Naive thymus-derived CD4-positive, alpha-beta T cell (primary cell): ENCODE measurements at regions not wholly inside any gene's neighbourhood (a gene's known extent, or its start where the extent isn't known, plus 50 kb on each side); places are given as distances from the start of the nearest gene placed in this dataset.
"Not testable (repeated sequence)": the region's sequence is repeated elsewhere in the genome, so short reads cannot be mapped to it uniquely, and the experiment has no call there.

Experiments used
- ATAC-seq: fragments of 150-1000 bp; cut with Tn5 transposase; 2 replicates; pipeline ENCODE4 v1.10.0; 2021; ENCODE audit warnings: mild to moderate bottlenecking, moderate library complexity
- CTCF ChIA-PET: fragments of 350-600 bp; sonication (Branson Sonifier 250); formaldehyde crosslinking; loops from one replicate; lab custom pipeline; 2021; ENCODE audit warnings: antibody characterized with exemption; lab: Charles Lee
- POLR2A ChIA-PET: fragments of 350-600 bp; sonication (Branson Sonifier 250); formaldehyde crosslinking; loops from one replicate; lab custom pipeline; 2021; ENCODE audit warnings: antibody characterized with exemption, inconsistent platforms; lab: Charles Lee
- DNase-seq, 9 donors: peaks; one replicate each; pipeline versions ENCODE4 v3.0.0 to v3.0.0-alpha.2; 2020 to 2022; ENCODE audit warnings: mixed read lengths in 1 of 9
- H3K27ac ChIP-seq: one replicate; pipeline ENCODE4 v1.7.0; 2013; ENCODE audit warnings: mild to moderate bottlenecking, low read depth, low read length, moderate library complexity
- H3K27me3 ChIP-seq, 2 donors: one replicate each; pipeline ENCODE4 v1.7.0; 2013; ENCODE audit warnings: low read length in 2 of 2, mild to moderate bottlenecking in 2 of 2, moderate library complexity in 2 of 2; ENCODE audit not compliant: control insufficient read depth in 2 of 2, insufficient read depth in 2 of 2
- H3K36me3 ChIP-seq, 3 experiments: 1 replicate in 2 of 3; 2 replicates in 1 of 3; pipeline ENCODE4 v1.7.0; 2013; ENCODE audit warnings: low read length in 3 of 3, mild to moderate bottlenecking in 3 of 3, moderate library complexity in 1 of 3; ENCODE audit not compliant: insufficient read depth in 3 of 3, control insufficient read depth in 2 of 3
- H3K4me1 ChIP-seq, 2 donors: one replicate each; pipeline ENCODE4 v1.7.0; 2013; ENCODE audit warnings: low read length in 2 of 2, mild to moderate bottlenecking in 2 of 2, moderate library complexity in 1 of 2; ENCODE audit not compliant: control insufficient read depth in 2 of 2, insufficient read depth in 2 of 2
- H3K4me3 ChIP-seq: 2 replicates; pipeline ENCODE4 v1.7.0; 2013; ENCODE audit warnings: mild to moderate bottlenecking, low read length
- H3K9me3 ChIP-seq, 3 experiments: 1 replicate in 2 of 3; 2 replicates in 1 of 3; pipeline ENCODE4 v1.7.0; 2013; ENCODE audit warnings: low read length in 3 of 3; ENCODE audit not compliant: control insufficient read depth in 2 of 3
- H3K27ac Mint-ChIP-seq, 9 donors: one replicate each; pipeline ENCODE4 v1.8.0; 2020 to 2022; ENCODE audit warnings: mixed read lengths in 9 of 9, mild to moderate bottlenecking in 8 of 9, moderate library complexity in 5 of 9, inconsistent platforms in 2 of 9
- H3K27me3 Mint-ChIP-seq, 5 donors: one replicate each; pipeline ENCODE4 v1.8.0; 2021 to 2022; ENCODE audit warnings: mixed read lengths in 5 of 5, mild to moderate bottlenecking in 1 of 5
- H3K36me3 Mint-ChIP-seq, 5 donors: one replicate each; pipeline ENCODE4 v1.8.0; 2020 to 2022; ENCODE audit warnings: mixed read lengths in 5 of 5, mild to moderate bottlenecking in 3 of 5, inconsistent platforms in 1 of 5
- H3K4me1 Mint-ChIP-seq, 7 donors: one replicate each; pipeline ENCODE4 v1.8.0; 2020 to 2022; ENCODE audit warnings: mixed read lengths in 7 of 7, mild to moderate bottlenecking in 3 of 7, inconsistent platforms in 1 of 7
- H3K4me3 Mint-ChIP-seq, 10 donors: one replicate each; pipeline ENCODE4 v1.8.0; 2020 to 2022; ENCODE audit warnings: mild to moderate bottlenecking in 10 of 10, mixed read lengths in 10 of 10, moderate library complexity in 6 of 10, inconsistent platforms in 2 of 10
- H3K9me3 Mint-ChIP-seq, 11 donors: one replicate each; pipeline ENCODE4 v1.8.0; 2020 to 2022; ENCODE audit warnings: mixed read lengths in 11 of 11, mild to moderate bottlenecking in 4 of 11, inconsistent platforms in 1 of 11, moderate library complexity in 1 of 11
- intact Hi-C, 2 donors: fragments of 100-400 bp; cut with micrococcal nuclease; formaldehyde crosslinking; loops; one replicate each; pipeline ENCODE4 v1.15.1; 2023

DNA sequence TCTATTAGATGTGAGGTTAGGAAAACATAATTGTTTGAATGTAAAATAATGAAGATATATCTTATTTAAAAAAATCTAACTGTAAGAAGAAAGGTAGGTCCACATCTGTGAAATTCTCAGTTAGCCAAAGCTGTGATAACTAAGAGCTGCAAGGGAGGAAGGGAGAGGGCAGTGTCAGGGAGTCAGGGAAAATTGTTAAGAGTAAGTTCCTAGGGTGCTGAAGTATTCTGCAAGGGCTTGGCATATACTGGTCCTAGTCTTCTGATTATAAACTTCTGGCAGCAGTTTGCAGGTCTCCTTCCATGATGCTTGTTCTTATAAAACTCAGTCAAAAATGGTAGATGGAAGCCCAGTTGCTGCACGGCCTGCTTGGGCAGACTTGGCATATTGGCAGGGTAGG, 233.2 kb downstream of the NMUR2 start:
- H3K4me1 ChIP-seq: no peaks in the 10 kb centered on the region
- no peaks in the 10 kb centered on the region for H3K36me3 ChIP-seq
- H3K4me3 Mint-ChIP-seq: no peak overlapping the region
- no peak overlapping the region for H3K27ac ChIP-seq
- H3K27me3 Mint-ChIP-seq: peaks cover 3 to 24% (median 14%) of the 10 kb centered on the region in 5 donors
- intact Hi-C loops: no loop called here
- H3K36me3 Mint-ChIP-seq: peaks cover 0 to 9% (median 0%) of the 10 kb centered on the region in 5 donors
- H3K27me3 ChIP-seq: no peaks in the 10 kb centered on the region
- H3K9me3 ChIP-seq: no peaks in the 10 kb centered on the region
- DNase-seq (no peak), ATAC-seq (no peak)
- H3K4me3 ChIP-seq: no peak overlapping the region
- no peaks in the 10 kb centered on the region for H3K4me1 Mint-ChIP-seq
- peaks cover 0 to 9% (median 4%) of the 10 kb centered on the region in 11 donors for H3K9me3 Mint-ChIP-seq
- ChIA-PET POLR2A (no interaction called here), CTCF (no interaction called here)
- H3K27ac Mint-ChIP-seq: no peak overlapping the region

DNA sequence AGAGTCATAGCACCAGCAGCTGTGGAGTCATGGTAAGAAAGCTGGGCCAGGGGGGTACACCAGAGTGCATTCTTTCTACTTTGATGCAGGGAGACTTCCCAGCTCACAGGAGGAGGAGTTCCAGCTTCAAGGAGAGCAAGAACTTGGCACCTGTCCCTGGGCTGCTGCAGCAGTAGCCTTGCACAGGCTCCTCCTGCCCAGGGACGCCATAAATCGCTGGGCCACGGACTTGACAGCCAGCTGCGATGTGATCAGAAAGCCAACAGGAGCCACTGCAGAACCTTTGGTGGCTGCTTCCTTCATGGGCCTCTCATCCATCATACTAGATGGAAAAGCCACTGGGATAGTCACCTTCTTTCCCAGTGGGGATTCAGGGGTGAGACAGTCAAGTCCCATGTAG, 234.7 kb downstream of the NMUR2 start:
- Histone ChIP-seq H3K9me3 (no peaks in the 10 kb centered on the region), H3K4me1 (no peaks in the 10 kb centered on the region), H3K27ac (no peak overlapping the region), H3K27me3 (no peaks in the 10 kb centered on the region), H3K36me3 (no peaks in the 10 kb centered on the region), H3K4me3 (no peak overlapping the region)
- H3K27me3 Mint-ChIP-seq: peaks cover 3 to 24% (median 14%) of the 10 kb centered on the region in 5 donors
- POLR2A ChIA-PET: no interaction called here
- peaks cover 0 to 8% (median 4%) of the 10 kb centered on the region in 11 donors for H3K9me3 Mint-ChIP-seq
- DNase-seq: no peak
- no peak for ATAC-seq
- no peaks in the 10 kb centered on the region for H3K36me3 Mint-ChIP-seq
- no peaks in the 10 kb centered on the region for H3K4me1 Mint-ChIP-seq
- intact Hi-C loops: no loop called here
- CTCF ChIA-PET: no interaction called here
- H3K27ac Mint-ChIP-seq: no peak overlapping the region
- no peak overlapping the region for H3K4me3 Mint-ChIP-seq

DNA sequence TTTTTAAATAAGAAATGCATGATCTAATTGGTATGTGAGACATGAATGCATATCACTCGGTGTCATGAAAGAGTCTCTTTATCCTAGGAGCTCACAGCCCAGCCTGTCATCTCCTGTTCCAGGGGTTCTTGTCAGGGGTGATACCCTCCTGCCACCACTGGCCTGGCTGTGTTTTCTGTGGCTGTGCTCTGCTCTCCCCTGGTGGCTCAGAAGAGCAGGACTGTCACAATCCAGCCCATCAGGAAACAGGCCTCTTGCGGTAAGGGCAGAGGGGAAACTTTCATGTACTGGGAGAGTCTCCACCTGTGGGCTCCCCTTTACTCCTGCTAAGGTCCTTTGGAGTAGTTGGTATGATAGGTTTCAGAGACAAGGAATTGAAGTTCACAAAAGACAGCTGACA, 240.2 kb upstream of the GLRA1 start:
- Histone ChIP-seq H3K27me3 (no peaks in the 10 kb centered on the region), H3K9me3 (no peaks in the 10 kb centered on the region), H3K4me3 (no peak overlapping the region), H3K27ac (no peak overlapping the region), H3K36me3 (no peaks in the 10 kb centered on the region), H3K4me1 (no peaks in the 10 kb centered on the region)
- H3K27me3 Mint-ChIP-seq: peaks cover 3 to 6% (median 5%) of the 10 kb centered on the region in 5 donors
- ChIA-PET POLR2A (no interaction called here), CTCF (no interaction called here)
- H3K36me3 Mint-ChIP-seq: no peaks in the 10 kb centered on the region
- no peak overlapping the region for H3K27ac Mint-ChIP-seq
- peaks cover 0 to 2% (median 0%) of the 10 kb centered on the region in 11 donors for H3K9me3 Mint-ChIP-seq
- intact Hi-C loops: no loop called here
- no peak overlapping the region for H3K4me3 Mint-ChIP-seq
- DNase-seq (no peak), ATAC-seq (no peak)
- peaks cover 0 to 13% (median 3%) of the 10 kb centered on the region in 7 donors for H3K4me1 Mint-ChIP-seq

DNA sequence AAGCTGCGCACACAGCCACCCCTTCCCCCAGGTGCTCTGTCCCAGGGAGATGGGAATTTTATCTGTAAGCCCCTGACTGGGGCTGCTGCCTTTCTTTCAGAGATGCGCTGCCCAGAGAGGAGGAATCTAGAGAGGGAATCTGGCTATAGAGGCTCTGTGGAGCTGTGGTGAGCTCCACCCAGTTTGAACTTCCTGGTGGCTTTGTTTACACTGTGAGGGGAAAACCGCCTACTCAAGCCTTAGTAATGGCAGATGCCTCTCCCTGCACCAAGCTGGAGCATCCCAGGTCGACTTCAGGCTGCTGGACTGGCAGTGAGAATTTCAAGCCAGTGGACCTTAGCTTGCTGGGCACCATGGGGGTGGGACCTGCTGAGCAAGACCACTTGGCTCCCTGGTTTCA, 235.2 kb upstream of the GLRA1 start:
- CTCF ChIA-PET, H3K36me3 Mint-ChIP-seq, intact Hi-C loops, H3K4me3 ChIP-seq, H3K27me3 Mint-ChIP-seq, H3K36me3 ChIP-seq, ATAC-seq, H3K27me3 ChIP-seq, H3K4me1 ChIP-seq, H3K27ac ChIP-seq, H3K9me3 ChIP-seq, DNase-seq: not testable (repeated sequence)
- POLR2A ChIA-PET: interaction anchor here (1.1 kb wide), 1 partner anchor 388 kb away, joined by 3 read pairs; the partner anchor contains the start of gene G3BP1
- H3K4me3 Mint-ChIP-seq: peak overlapping the region in 3 of 10 donors; percentile 30 to 58 (median 48)
- H3K4me1 Mint-ChIP-seq: peaks cover 0 to 23% (median 5%) of the 10 kb centered on the region in 7 donors
- peak overlapping the region in 1 of 9 donors; percentile 43 for H3K27ac Mint-ChIP-seq
- peaks cover 0 to 30% (median 6%) of the 10 kb centered on the region in 11 donors for H3K9me3 Mint-ChIP-seq

DNA sequence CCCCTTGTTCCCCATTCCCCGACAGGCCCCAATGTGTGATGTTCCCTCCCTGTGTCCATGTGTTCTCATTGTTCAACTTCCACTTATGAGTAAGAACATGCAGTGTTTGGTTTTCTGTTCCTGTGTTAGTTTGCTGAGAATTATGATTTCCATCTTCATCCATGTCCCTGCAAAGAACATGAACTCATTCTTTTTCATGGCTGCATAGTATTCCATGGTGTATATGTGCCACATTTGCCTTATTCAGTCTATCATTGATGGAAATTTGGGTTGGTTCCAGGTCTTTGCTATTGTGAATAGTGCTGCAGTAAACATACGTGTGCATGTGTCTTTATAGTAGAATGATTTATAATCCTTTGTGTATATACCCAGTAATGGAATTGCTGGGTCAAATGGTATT, 229.8 kb upstream of the GLRA1 start:
- H3K27me3 ChIP-seq, POLR2A ChIA-PET, H3K4me1 Mint-ChIP-seq, H3K4me3 Mint-ChIP-seq, H3K36me3 Mint-ChIP-seq, H3K27ac ChIP-seq, H3K9me3 ChIP-seq, H3K4me3 ChIP-seq, H3K27me3 Mint-ChIP-seq, DNase-seq, H3K36me3 ChIP-seq, intact Hi-C loops, H3K4me1 ChIP-seq, CTCF ChIA-PET, ATAC-seq, H3K27ac Mint-ChIP-seq: not testable (repeated sequence)
- H3K9me3 Mint-ChIP-seq: peaks cover 0 to 31% (median 6%) of the 10 kb centered on the region in 11 donors

DNA sequence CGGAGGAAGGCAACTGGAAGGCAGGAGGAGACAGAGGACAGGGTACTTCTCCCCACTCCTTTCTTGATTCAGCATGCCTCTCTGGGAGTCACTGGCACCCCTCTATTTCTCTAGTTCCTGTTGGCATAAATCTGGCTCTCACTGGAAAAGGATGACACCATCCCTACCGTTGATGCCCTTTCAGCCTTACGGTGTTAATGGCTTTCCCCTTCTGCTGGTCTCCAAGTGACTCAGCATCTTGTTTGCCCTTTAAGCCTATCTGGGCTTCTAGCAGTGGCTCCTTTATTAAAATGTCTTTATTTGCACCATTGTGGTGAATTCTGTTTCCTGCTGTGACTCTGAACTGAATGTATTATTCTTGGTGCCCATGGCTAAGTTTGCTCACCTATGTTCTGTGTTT, 227.3 kb upstream of the GLRA1 start:
- no peak overlapping the region for H3K27ac ChIP-seq
- DNase-seq (no peak), ATAC-seq (no peak)
- CTCF ChIA-PET: no interaction called here
- H3K4me1 ChIP-seq: no peaks in the 10 kb centered on the region
- no peaks in the 10 kb centered on the region for H3K27me3 ChIP-seq
- POLR2A ChIA-PET: no interaction called here
- no peak overlapping the region for H3K4me3 Mint-ChIP-seq
- no peaks in the 10 kb centered on the region for H3K4me1 Mint-ChIP-seq
- intact Hi-C loops: no loop called here
- H3K4me3 ChIP-seq: no peak overlapping the region
- H3K9me3 ChIP-seq: no peaks in the 10 kb centered on the region
- H3K9me3 Mint-ChIP-seq: peaks cover 0 to 16% (median 2%) of the 10 kb centered on the region in 11 donors
- H3K36me3 ChIP-seq: no peaks in the 10 kb centered on the region
- H3K27me3 Mint-ChIP-seq: no peaks in the 10 kb centered on the region
- no peaks in the 10 kb centered on the region for H3K36me3 Mint-ChIP-seq
- no peak overlapping the region for H3K27ac Mint-ChIP-seq

- no peaks in the 10 kb centered on the region for H3K4me1 ChIP-seq
- DNase-seq: no peak
- intact Hi-C loops: no loop called here
- ATAC-seq: no peak
- Mint-ChIP-seq H3K36me3 (no peaks in the 10 kb centered on the region), H3K9me3 (peaks cover 0 to 14% (median 1%) of the 10 kb centered on the region in 11 donors), H3K27ac (no peak overlapping the region), H3K4me3 (no peak overlapping the region), H3K4me1 (no peaks in the 10 kb centered on the region), H3K27me3 (no peaks in the 10 kb centered on the region)
- H3K36me3 ChIP-seq: no peaks in the 10 kb centered on the region
- CTCF ChIA-PET: no interaction called here
- POLR2A ChIA-PET: no interaction called here
- H3K9me3 ChIP-seq: no peaks in the 10 kb centered on the region
- no peak overlapping the region for H3K27ac ChIP-seq
- no peak overlapping the region for H3K4me3 ChIP-seq
- no peaks in the 10 kb centered on the region for H3K27me3 ChIP-seq
Observed at GRCh38 chr5:152151113-152151512, 226.5 kb upstream of the GLRA1 start.
